Transverse colon (tissue), 4 donors: ENCODE measurements at regions not wholly inside any gene's neighbourhood (a gene's known extent, or its start where the extent isn't known, plus 50 kb on each side); places are given as distances from the start of the nearest gene placed in this dataset.

Experiments used
- DNase-seq: peaks from one replicate; pipeline ENCODE4 v3.0.0-alpha.2; 2019
- H3K27ac ChIP-seq, 4 donors: fragments of 200-600 bp; sonication (generic); 2 replicates each; pipeline ENCODE4 v1.5.1; 2016 to 2018; ENCODE audit warnings: inconsistent platforms in 4 of 4
- H3K27me3 ChIP-seq: fragments of 200-600 bp; sonication (generic); 2 replicates; pipeline ENCODE4 v1.5.1; 2017; ENCODE audit warnings: inconsistent platforms
- H3K36me3 ChIP-seq, 4 donors: fragments of 200-600 bp; sonication (generic); 2 replicates each; pipeline ENCODE4 v1.5.1; 2017 to 2019; ENCODE audit warnings: inconsistent platforms in 4 of 4
- H3K4me1 ChIP-seq, 4 donors: fragments of 200-600 bp; sonication (generic); 2 replicates each; pipeline ENCODE4 v1.5.1; 2017 to 2020; ENCODE audit warnings: inconsistent platforms in 4 of 4
- H3K4me3 ChIP-seq, 4 donors: fragments of 200-600 bp; sonication (generic); 1 replicate in 1 of 4; 2 replicates in 3 of 4; pipeline versions ENCODE4 v1.5.1 to v1.6.1; 2017 to 2019; ENCODE audit warnings: inconsistent platforms in 4 of 4
- H3K9me3 ChIP-seq, 2 donors: fragments of 200-600 bp; sonication (generic); 2 replicates each; pipeline ENCODE4 v1.5.1; 2017 to 2019; ENCODE audit warnings: inconsistent platforms in 2 of 2
- CTCF ChIP-seq, 5 experiments: fragments of 200-600 bp in 3 of 5; fragments of 450-650 bp in 2 of 5; sonication (generic) in 3 of 5; IDR thresholded peaks; 1 replicate in 2 of 5; 2 replicates in 3 of 5; pipeline ENCODE4 v1.5.1; 2016 to 2017; ENCODE audit warnings: antibody characterized with exemption in 5 of 5, inconsistent platforms in 3 of 5, mild to moderate bottlenecking in 2 of 5, moderate library complexity in 1 of 5
- EP300 ChIP-seq: sonication (generic); formaldehyde crosslinking; IDR thresholded peaks from one replicate; pipeline ENCODE4 v1.6.1; 2017; ENCODE audit warnings: antibody characterized with exemption, low read depth
- POLR2A ChIP-seq: fragments of 450-650 bp; IDR thresholded peaks from one replicate; pipeline ENCODE4 v1.6.1; 2016; ENCODE audit warnings: antibody characterized with exemption, mild to moderate bottlenecking, moderate library complexity
- POLR2AphosphoS5 ChIP-seq, 3 donors: sonication (generic); formaldehyde crosslinking; IDR thresholded peaks; one replicate each; pipeline ENCODE4 v1.6.1; 2016; ENCODE audit warnings: antibody characterized with exemption in 3 of 3
- WGBS, 2 donors: methylation state at CpG; one replicate each; pipeline ENCODE4 v1.1.5; 2018; ENCODE audit warnings: low coverage in 1 of 2; 5-methylcytosine and 5-hydroxymethylcytosine counted together
- in situ Hi-C, 4 donors: fragments of 200-750 bp; cut with MboI; loops; one replicate each; pipeline versions ENCODE4 v1.15.0 to v1.15.1; 2017; ENCODE audit warnings: low sequenced_read_pairs in 3 of 4, low pct_ligation_motif_present in 1 of 4, low pct_unique_long_range_greater_than_20kb in 1 of 4
- intact Hi-C: fragments of 100-400 bp; cut with DNase I; formaldehyde crosslinking; loops from one replicate; pipeline ENCODE4 v1.15.1; 2023; ENCODE audit warnings: low total_unique reads

- no peaks in the 10 kb centered on the region for H3K27me3 ChIP-seq
- no peak overlapping the region for H3K4me3 ChIP-seq
- H3K27ac ChIP-seq, result no peak overlapping the region
- no peaks in the 10 kb centered on the region for H3K36me3 ChIP-seq
- in situ Hi-C loops (no loop called here), intact Hi-C loops (no loop called here)
- no peak for DNase-seq
- no peaks in the 10 kb centered on the region for H3K9me3 ChIP-seq
- no peaks in the 10 kb centered on the region for H3K4me1 ChIP-seq
- no peak for TF ChIP-seq CTCF (IDR thresholded peaks at IDR 0.05)
- TF ChIP-seq EP300, result no peak
- no peak for TF ChIP-seq POLR2A
- TF ChIP-seq POLR2AphosphoS5 (IDR thresholded peaks at IDR 0.05), result no peak
Measured at GRCh38 chr3:98967758-98968157, 66.3 kb upstream of the DCBLD2 start.

- no peaks in the 10 kb centered on the region for H3K4me1 ChIP-seq
- no peak overlapping the region for H3K4me3 ChIP-seq
- TF ChIP-seq POLR2AphosphoS5 (IDR thresholded peaks at IDR 0.05) (no peak), EP300 (no peak)
- 78 to 87% methylated on average over 3 to 4 of the region's 4 CpGs for WGBS, 2 donors
- DNase-seq, result no peak
- intact Hi-C loops, result no loop called here
- no peak overlapping the region for H3K27ac ChIP-seq
- H3K36me3 ChIP-seq, result no peaks in the 10 kb centered on the region
- H3K9me3 ChIP-seq, result no peaks in the 10 kb centered on the region
- in situ Hi-C loops, result no loop called here
- H3K27me3 ChIP-seq, result no peaks in the 10 kb centered on the region
Measured at GRCh38 chr3:98966862-98967546, 65.5 kb upstream of the DCBLD2 start.

GRCh38 chr3:98966434-98966833 lies 64.9 kb upstream of the DCBLD2 start:
- Histone ChIP-seq H3K4me1 (no peaks in the 10 kb centered on the region), H3K27me3 (no peaks in the 10 kb centered on the region), H3K36me3 (no peaks in the 10 kb centered on the region), H3K27ac (no peak overlapping the region), H3K4me3 (no peak overlapping the region), H3K9me3 (no peaks in the 10 kb centered on the region)
- no peak for TF ChIP-seq POLR2A
- no peak for TF ChIP-seq POLR2AphosphoS5 (IDR thresholded peaks at IDR 0.05)
- TF ChIP-seq CTCF (IDR thresholded peaks at IDR 0.05), result no peak
- no peak for TF ChIP-seq EP300
- DNase-seq, result no peak
- intact Hi-C loops (no loop called here), in situ Hi-C loops (no loop called here)
- WGBS, 2 donors, result 75 to 80% methylated on average over 1 of the region's 1 CpG

- WGBS, 2 donors, result 66 to 81% methylated on average over 2 of the region's 2 CpGs
- no peak overlapping the region for H3K27ac ChIP-seq
- TF ChIP-seq CTCF (IDR thresholded peaks at IDR 0.05) (no peak), POLR2AphosphoS5 (IDR thresholded peaks at IDR 0.05) (no peak), POLR2A (no peak), EP300 (no peak)
- DNase-seq, result no peak
- no peaks in the 10 kb centered on the region for H3K4me1 ChIP-seq
- H3K27me3 ChIP-seq, result no peaks in the 10 kb centered on the region
- H3K9me3 ChIP-seq, result no peaks in the 10 kb centered on the region
- in situ Hi-C loops (no loop called here), intact Hi-C loops (no loop called here)
- no peak overlapping the region for H3K4me3 ChIP-seq
- H3K36me3 ChIP-seq, result no peaks in the 10 kb centered on the region
Measured at GRCh38 chr3:98964784-98965183, 63.3 kb upstream of the DCBLD2 start.

GRCh38 chr3:98963546-98963945 lies 62.1 kb upstream of the DCBLD2 start:
- H3K27me3 ChIP-seq, result no peaks in the 10 kb centered on the region
- TF ChIP-seq CTCF (IDR thresholded peaks at IDR 0.05) (no peak), EP300 (no peak), POLR2AphosphoS5 (IDR thresholded peaks at IDR 0.05) (no peak), POLR2A (no peak)
- no peak overlapping the region for H3K4me3 ChIP-seq
- intact Hi-C loops, result no loop called here
- DNase-seq, result no peak
- H3K9me3 ChIP-seq, result no peaks in the 10 kb centered on the region
- in situ Hi-C loops, result no loop called here
- H3K36me3 ChIP-seq, result no peaks in the 10 kb centered on the region
- 69 to 85% methylated on average over 2 of the region's 2 CpGs for WGBS, 2 donors
- no peak overlapping the region for H3K27ac ChIP-seq
- H3K4me1 ChIP-seq, result no peaks in the 10 kb centered on the region
